ENCODE measurements at regions not wholly inside any gene's neighbourhood (a gene's known extent, or its start where the extent isn't known, plus 50 kb on each side); places are given as distances from the start of the nearest gene placed in this dataset.

GRCh38 chr7:32676249-32676941, 181.1 kb downstream of the AVL9 start:
- TF ChIP-seq TAF1 (IDR thresholded peaks at IDR 0.05; ENCODE audit: borderline replicate concordance, low read depth, low read length) (no peak), POLR2A (IDR thresholded peaks at IDR 0.05; ENCODE audit: low read depth, low read length) (no peak)
